ENCODE measurements at regions not wholly inside any gene's neighbourhood (a gene's known extent, or its start where the extent isn't known, plus 50 kb on each side); places are given as distances from the start of the nearest gene placed in this dataset.
"Not testable (repeated sequence)": the region's sequence is repeated elsewhere in the genome, so short reads cannot be mapped to it uniquely, and the experiment has no call there.

DNA sequence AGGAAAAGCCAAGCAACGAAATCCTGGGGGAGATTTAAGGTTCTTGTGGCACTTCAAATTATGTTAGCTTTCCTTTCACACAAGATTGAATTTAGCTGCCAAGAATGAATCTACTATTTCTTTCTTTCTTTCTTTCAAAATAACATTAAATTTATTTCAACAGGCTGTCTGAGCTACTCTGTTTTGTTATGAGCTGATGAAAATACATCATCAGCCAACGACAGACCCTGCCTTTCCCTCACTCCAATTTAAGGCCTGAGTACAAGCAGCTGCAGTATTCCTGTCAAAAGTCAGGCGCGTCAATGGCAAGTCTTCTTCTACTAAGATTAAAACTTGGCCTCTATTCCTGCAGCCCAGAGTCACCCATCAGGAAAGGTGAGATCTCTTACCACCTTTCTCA, 347.7 kb upstream of the FLRT2 start:
- no peaks in the 10 kb centered on the region for H3K27me3 ChIP-seq
- no peak overlapping the region for H3K4me3 ChIP-seq
- no peaks in the 10 kb centered on the region for H3K36me3 ChIP-seq
- TF ChIP-seq, protein P1, sequence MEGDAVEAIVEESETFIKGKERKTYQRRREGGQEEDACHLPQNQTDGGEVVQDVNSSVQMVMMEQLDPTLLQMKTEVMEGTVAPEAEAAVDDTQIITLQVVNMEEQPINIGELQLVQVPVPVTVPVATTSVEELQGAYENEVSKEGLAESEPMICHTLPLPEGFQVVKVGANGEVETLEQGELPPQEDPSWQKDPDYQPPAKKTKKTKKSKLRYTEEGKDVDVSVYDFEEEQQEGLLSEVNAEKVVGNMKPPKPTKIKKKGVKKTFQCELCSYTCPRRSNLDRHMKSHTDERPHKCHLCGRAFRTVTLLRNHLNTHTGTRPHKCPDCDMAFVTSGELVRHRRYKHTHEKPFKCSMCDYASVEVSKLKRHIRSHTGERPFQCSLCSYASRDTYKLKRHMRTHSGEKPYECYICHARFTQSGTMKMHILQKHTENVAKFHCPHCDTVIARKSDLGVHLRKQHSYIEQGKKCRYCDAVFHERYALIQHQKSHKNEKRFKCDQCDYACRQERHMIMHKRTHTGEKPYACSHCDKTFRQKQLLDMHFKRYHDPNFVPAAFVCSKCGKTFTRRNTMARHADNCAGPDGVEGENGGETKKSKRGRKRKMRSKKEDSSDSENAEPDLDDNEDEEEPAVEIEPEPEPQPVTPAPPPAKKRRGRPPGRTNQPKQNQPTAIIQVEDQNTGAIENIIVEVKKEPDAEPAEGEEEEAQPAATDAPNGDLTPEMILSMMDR (IDR thresholded peaks at IDR 0.05): no peak
- no peak for TF ChIP-seq EP300 (IDR thresholded peaks at IDR 0.05)
- no peak for TF ChIP-seq POLR2AphosphoS5 (IDR thresholded peaks at IDR 0.05)
- TF ChIP-seq POLR2A (IDR thresholded peaks at IDR 0.05): no peak
- no peaks in the 10 kb centered on the region for H3K4me1 ChIP-seq
- 60% methylated on average over 4 of the region's 4 CpGs for WGBS
- no peak overlapping the region for H3K27ac ChIP-seq
- no peak for DNase-seq (ENCODE audit: low spot score in 2 of 2)
- H3K9me3 ChIP-seq: no peaks in the 10 kb centered on the region

DNA sequence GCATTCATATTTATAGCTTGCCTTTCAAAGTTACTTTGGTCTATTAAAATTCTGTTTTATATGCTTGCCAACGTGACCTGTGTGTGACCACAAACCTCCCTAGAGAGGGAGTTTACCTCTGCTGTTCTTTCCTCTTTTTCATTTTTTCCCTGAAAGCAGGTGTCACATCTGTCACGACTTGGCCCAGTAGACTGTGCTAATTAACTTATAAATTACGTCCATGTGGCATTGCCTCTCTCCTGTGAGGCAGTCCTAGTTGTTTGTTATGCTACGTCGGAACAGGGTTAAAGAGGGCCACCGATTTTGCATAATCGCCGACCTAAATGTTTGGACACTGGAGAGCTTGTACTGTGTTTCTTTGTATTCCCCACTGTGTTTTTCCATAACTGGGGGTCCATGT, 343.9 kb upstream of the FLRT2 start:
- no peak for TF ChIP-seq POLR2A (IDR thresholded peaks at IDR 0.05)
- no peak for TF ChIP-seq POLR2AphosphoS5 (IDR thresholded peaks at IDR 0.05)
- TF ChIP-seq, protein P1 (IDR thresholded peaks at IDR 0.05): no peak
- TF ChIP-seq EP300 (IDR thresholded peaks at IDR 0.05): no peak
- Histone ChIP-seq H3K36me3 (no peaks in the 10 kb centered on the region), H3K4me3 (no peak overlapping the region), H3K4me1 (no peaks in the 10 kb centered on the region), H3K27me3 (no peaks in the 10 kb centered on the region), H3K27ac (no peak overlapping the region), H3K9me3 (no peaks in the 10 kb centered on the region)
- DNase-seq (ENCODE audit: low spot score in 2 of 2): no peak
- 83% methylated on average over 8 of the region's 8 CpGs for WGBS

DNA sequence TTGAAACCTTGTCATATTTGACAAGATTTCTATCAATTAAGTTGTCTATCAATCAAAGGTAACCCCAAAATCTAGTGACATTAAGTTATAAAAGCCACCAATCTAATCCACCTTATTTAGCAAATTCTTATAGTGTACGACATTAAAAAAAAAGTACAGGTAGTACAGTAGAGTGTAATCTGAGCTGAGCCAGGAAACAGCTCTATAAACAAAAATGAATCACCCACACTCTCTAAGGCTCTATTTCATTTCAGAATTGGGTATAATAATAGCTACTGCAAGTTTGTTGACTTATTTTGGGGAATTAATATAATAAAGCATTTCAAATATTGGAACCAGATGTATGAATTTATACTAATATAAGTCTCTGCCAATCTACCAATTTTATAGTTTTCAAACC, 342.4 kb upstream of the FLRT2 start:
- no peak for DNase-seq (ENCODE audit: low spot score in 2 of 2)
- 55% methylated on average over 1 of the region's 1 CpG for WGBS
- Histone ChIP-seq H3K4me1 (no peaks in the 10 kb centered on the region), H3K9me3 (no peaks in the 10 kb centered on the region), H3K4me3 (no peak overlapping the region), H3K27me3 (no peaks in the 10 kb centered on the region), H3K36me3 (no peaks in the 10 kb centered on the region), H3K27ac (no peak overlapping the region)
- TF ChIP-seq POLR2A (IDR thresholded peaks at IDR 0.05): no peak
- no peak for TF ChIP-seq POLR2AphosphoS5 (IDR thresholded peaks at IDR 0.05)
- TF ChIP-seq, protein P1 (IDR thresholded peaks at IDR 0.05): no peak
- TF ChIP-seq EP300 (IDR thresholded peaks at IDR 0.05): no peak

DNA sequence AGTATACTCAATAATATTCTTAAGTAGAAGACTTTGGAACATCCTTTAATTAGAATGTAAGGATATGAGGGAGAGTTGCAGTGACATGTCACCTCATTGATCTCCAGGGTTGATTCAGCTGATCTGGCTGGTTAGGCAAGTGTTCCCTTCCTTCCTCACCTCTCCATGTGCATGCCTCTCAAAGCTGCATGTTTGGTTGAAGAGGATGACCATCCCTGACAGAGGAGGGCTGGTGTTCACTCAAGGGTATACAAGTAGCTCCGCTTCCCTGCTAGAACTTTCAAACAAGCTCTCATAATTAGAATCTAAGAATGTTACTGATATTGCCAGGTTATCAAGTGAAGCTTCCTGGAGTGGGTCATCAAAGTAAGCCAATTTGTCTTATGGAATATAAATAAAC, 341.1 kb upstream of the FLRT2 start:
- H3K9me3 ChIP-seq: no peaks in the 10 kb centered on the region
- WGBS: 95% methylated on average over 1 of the region's 1 CpG
- no peak for DNase-seq (ENCODE audit: low spot score in 2 of 2)
- no peak overlapping the region for H3K4me3 ChIP-seq
- TF ChIP-seq, protein P1 (IDR thresholded peaks at IDR 0.05): no peak
- TF ChIP-seq POLR2A (IDR thresholded peaks at IDR 0.05) (no peak), EP300 (IDR thresholded peaks at IDR 0.05) (no peak), POLR2AphosphoS5 (IDR thresholded peaks at IDR 0.05) (no peak)
- no peaks in the 10 kb centered on the region for H3K27me3 ChIP-seq
- no peaks in the 10 kb centered on the region for H3K4me1 ChIP-seq
- no peaks in the 10 kb centered on the region for H3K36me3 ChIP-seq
- H3K27ac ChIP-seq: no peak overlapping the region

DNA sequence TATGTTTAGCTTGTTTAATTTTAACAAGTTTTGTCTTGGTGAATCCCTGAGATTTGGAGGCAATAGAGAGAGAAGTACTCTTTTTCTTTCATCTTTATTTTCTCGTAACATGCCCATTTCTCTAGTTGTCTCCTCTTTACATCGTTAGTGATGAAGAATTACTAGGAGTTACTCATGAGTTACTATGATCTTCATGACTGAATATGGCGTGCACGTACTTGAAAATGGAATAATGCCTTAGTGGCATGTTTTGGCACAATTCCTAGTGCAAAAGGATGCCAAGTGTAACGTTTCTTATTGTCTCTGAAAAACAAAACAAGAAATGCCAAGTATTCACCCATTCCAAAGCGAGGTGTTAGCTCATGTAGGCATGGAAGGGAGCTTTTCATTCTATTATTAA, 340.7 kb upstream of the FLRT2 start:
- not testable (repeated sequence) for DNase-seq (ENCODE audit: low spot score in 2 of 2); H3K36me3 ChIP-seq; H3K4me3 ChIP-seq; H3K27me3 ChIP-seq; H3K4me1 ChIP-seq; H3K27ac ChIP-seq; H3K9me3 ChIP-seq
- 52% methylated on average over 6 of the region's 6 CpGs for WGBS

DNA sequence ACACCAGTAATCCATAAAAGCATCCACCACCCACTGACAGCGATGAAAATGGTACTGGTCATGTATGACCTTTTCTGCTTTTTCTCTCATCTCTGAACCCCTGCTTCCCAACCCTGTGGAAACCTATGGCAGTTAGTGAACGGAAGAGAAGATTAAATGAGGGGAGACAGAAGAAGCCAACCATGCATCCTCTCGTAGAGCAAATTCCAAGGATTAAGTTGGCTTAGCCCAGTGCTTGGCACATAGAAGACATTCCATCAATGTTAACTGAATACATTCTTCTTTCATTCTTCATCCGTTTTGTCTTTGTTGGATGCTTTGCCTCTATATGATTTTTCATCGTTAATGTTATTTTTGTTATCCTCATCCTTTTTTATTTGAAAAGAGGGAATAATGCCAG, 339.7 kb upstream of the FLRT2 start:
- Histone ChIP-seq H3K27me3 (no peaks in the 10 kb centered on the region), H3K4me3 (no peak overlapping the region), H3K27ac (no peak overlapping the region), H3K9me3 (no peaks in the 10 kb centered on the region), H3K4me1 (no peaks in the 10 kb centered on the region), H3K36me3 (no peaks in the 10 kb centered on the region)
- DNase-seq (ENCODE audit: low spot score in 2 of 2): no peak
- TF ChIP-seq EP300 (IDR thresholded peaks at IDR 0.05) (no peak), POLR2AphosphoS5 (IDR thresholded peaks at IDR 0.05) (no peak), POLR2A (IDR thresholded peaks at IDR 0.05) (no peak)
- TF ChIP-seq, protein P1 (IDR thresholded peaks at IDR 0.05): no peak
- WGBS: 80% methylated on average over 5 of the region's 5 CpGs
